WTC11 (cell line): ENCODE measurements at regions not wholly inside any gene's neighbourhood (a gene's known extent, or its start where the extent isn't known, plus 50 kb on each side); places are given as distances from the start of the nearest gene placed in this dataset.

Source experiments
- ATAC-seq: fragments of 200-7000 bp; cut with Tn5 transposase; 2 replicates; pipeline ENCODE4 v1.10.0; 2021; ENCODE audit warnings: mild to moderate bottlenecking, moderate library complexity
- CTCF ChIA-PET: fragments of 300-600 bp; sonication (Branson Sonifier 250); formaldehyde crosslinking; loops from one replicate; lab custom pipeline; 2021; ENCODE audit warnings: antibody characterized with exemption; lab: Charles Lee
- POLR2A ChIA-PET: fragments of 350-600 bp; sonication (Branson Sonifier 250); formaldehyde crosslinking; loops from one replicate; lab custom pipeline; 2021; ENCODE audit warnings: antibody characterized with exemption; lab: Charles Lee
- DNase-seq: peaks from one replicate; pipeline ENCODE4 v3.0.0; 2021; ENCODE audit warnings: low spot score
- H3K27ac Mint-ChIP-seq: 2 replicates; pipeline ENCODE4 v1.8.0; 2021; ENCODE audit warnings: mixed read lengths
- H3K27me3 Mint-ChIP-seq: 2 replicates; pipeline ENCODE4 v1.8.0; 2021; ENCODE audit warnings: low read depth, mild to moderate bottlenecking, moderate library complexity, mixed read lengths
- H3K36me3 Mint-ChIP-seq: 2 replicates; pipeline ENCODE4 v1.8.0; 2021; ENCODE audit warnings: mixed read lengths
- H3K4me1 Mint-ChIP-seq: 2 replicates; pipeline ENCODE4 v1.8.0; 2022; ENCODE audit warnings: mixed read lengths
- H3K4me3 Mint-ChIP-seq: 2 replicates; pipeline ENCODE4 v1.8.0; 2021; ENCODE audit warnings: mild to moderate bottlenecking, moderate library complexity, mixed read lengths
- H3K9me3 Mint-ChIP-seq: 2 replicates; pipeline ENCODE4 v1.8.0; 2021; ENCODE audit warnings: mixed read lengths
- ATF6 ChIP-seq: sonication (generic); formaldehyde crosslinking; IDR thresholded peaks from 2 replicates; pipeline ENCODE4 v1.8.1; 2023; ENCODE audit warnings: mild to moderate bottlenecking, missing genetic modification reagents
- CREB1 ChIP-seq: sonication (generic); formaldehyde crosslinking; IDR thresholded peaks from 2 replicates; pipeline ENCODE4 v1.8.0; 2023; ENCODE audit warnings: mild to moderate bottlenecking, missing genetic modification reagents
- E2F5 ChIP-seq: sonication (generic); formaldehyde crosslinking; IDR thresholded peaks from 2 replicates; pipeline ENCODE4 v1.8.1; 2022; ENCODE audit warnings: mild to moderate bottlenecking, moderate library complexity, missing genetic modification reagents
- GABPB1 ChIP-seq: sonication (generic); formaldehyde crosslinking; IDR thresholded peaks from 2 replicates; pipeline ENCODE4 v1.8.1; 2023; ENCODE audit warnings: mild to moderate bottlenecking, missing genetic modification reagents
- GRHL2 ChIP-seq: fragments of 250-450 bp; sonication (Bioruptor Pico); IDR thresholded peaks from 2 replicates; pipeline ENCODE4 v1.8.0; 2022; ENCODE audit warnings: mild to moderate bottlenecking, moderate library complexity; ENCODE audit not compliant: insufficient replicate concordance, severe bottlenecking
- GTF2I ChIP-seq: fragments of 250-450 bp; sonication (Bioruptor Pico); conservative IDR thresholded peaks from 2 replicates; pipeline ENCODE4 v1.4.0; 2021; ENCODE audit warnings: mild to moderate bottlenecking
- HMGA2 ChIP-seq: fragments of 250-450 bp; sonication (Bioruptor Pico); IDR thresholded peaks from 2 replicates; pipeline ENCODE4 v1.4.0; 2021; ENCODE audit warnings: mild to moderate bottlenecking, moderate library complexity
- MAX ChIP-seq: sonication (generic); formaldehyde crosslinking; IDR thresholded peaks from 2 replicates; pipeline ENCODE4 v1.8.0; 2022; ENCODE audit warnings: mild to moderate bottlenecking, missing genetic modification reagents
- SMAD3 ChIP-seq: sonication (generic); formaldehyde crosslinking; IDR thresholded peaks from 2 replicates; pipeline ENCODE4 v1.8.0; 2022; ENCODE audit warnings: missing genetic modification reagents, mild to moderate bottlenecking, borderline replicate concordance
- SMAD4 ChIP-seq: sonication (generic); formaldehyde crosslinking; IDR thresholded peaks from 2 replicates; pipeline ENCODE4 v1.8.0; 2022; ENCODE audit warnings: mild to moderate bottlenecking, missing genetic modification reagents
- TEAD1 ChIP-seq: sonication (generic); formaldehyde crosslinking; IDR thresholded peaks from 2 replicates; pipeline ENCODE4 v1.8.0; 2022; ENCODE audit warnings: mild to moderate bottlenecking, missing genetic modification reagents
- TEAD4 ChIP-seq: sonication (generic); formaldehyde crosslinking; IDR thresholded peaks from 2 replicates; pipeline ENCODE4 v1.8.0; 2022; ENCODE audit warnings: mild to moderate bottlenecking, missing genetic modification reagents
- ZBTB21 ChIP-seq: sonication (generic); formaldehyde crosslinking; IDR thresholded peaks from 2 replicates; pipeline ENCODE4 v1.8.1; 2023; ENCODE audit warnings: mild to moderate bottlenecking, missing genetic modification reagents, borderline replicate concordance
- ZNF138 ChIP-seq: sonication (generic); formaldehyde crosslinking; conservative IDR thresholded peaks from 2 replicates; pipeline ENCODE4 v1.8.1; 2022; ENCODE audit warnings: mild to moderate bottlenecking, moderate library complexity, missing genetic modification reagents
- ZNF232 ChIP-seq: sonication (generic); formaldehyde crosslinking; IDR thresholded peaks from 2 replicates; pipeline ENCODE4 v1.8.0; 2022; ENCODE audit warnings: mild to moderate bottlenecking, missing genetic modification reagents
- ZNF317 ChIP-seq: sonication (generic); formaldehyde crosslinking; IDR thresholded peaks from 2 replicates; pipeline ENCODE4 v1.8.1; 2023; ENCODE audit warnings: low read depth, mild to moderate bottlenecking, moderate library complexity, missing genetic modification reagents, borderline replicate concordance
- ZNF396 ChIP-seq: fragments of 250-450 bp; sonication (Bioruptor Pico); IDR thresholded peaks from 2 replicates; pipeline ENCODE4 v1.8.0; 2021; ENCODE audit warnings: mild to moderate bottlenecking, moderate library complexity, borderline replicate concordance
- ZNF532 ChIP-seq: fragments of 250-450 bp; sonication (Bioruptor Pico); IDR thresholded peaks from 2 replicates; pipeline ENCODE4 v1.9.0; 2021; ENCODE audit warnings: mild to moderate bottlenecking, borderline replicate concordance

- Mint-ChIP-seq H3K27me3 (no peaks in the 10 kb centered on the region), H3K4me1 (peaks cover 8% of the 10 kb centered on the region; the same call in 1 of the 2 replicates), H3K36me3 (no peaks in the 10 kb centered on the region), H3K27ac (no peak overlapping the region)
- no peak for DNase-seq
- CTCF ChIA-PET, result interaction anchor here (1.2 to 2.0 kb wide), 2 partner anchors 354 to 363 kb away, joined by 7 to 8 read pairs; no protein-coding TSS in a partner anchor
- TF ChIP-seq GABPB1 (CRISPR knock-in tag), result no peak
- no peak for TF ChIP-seq ZNF317 (CRISPR knock-in tag)
- TF ChIP-seq ZNF396, result no peak
- TF ChIP-seq SMAD3 (CRISPR knock-in tag), result no peak
- no peak for TF ChIP-seq HMGA2
- no peak for TF ChIP-seq E2F5
- TF ChIP-seq, all 79 proteins: peak for 0
- no peak overlapping the region for H3K4me3 Mint-ChIP-seq
- POLR2A ChIA-PET, result no interaction called here
- peaks cover 4% of the 10 kb centered on the region; the same call in 1 of the 2 replicates for H3K9me3 Mint-ChIP-seq
- ATAC-seq, result no peak
Observed at GRCh38 chr9:89956907-89957306, 352.1 kb downstream of the GADD45G start.

- POLR2A ChIA-PET, result no interaction called here
- Mint-ChIP-seq H3K27ac (no peak overlapping the region), H3K4me3 (no peak overlapping the region)
- no peak for DNase-seq
- CTCF ChIA-PET, result interaction anchor here (0.6 to 2.0 kb wide), 3 partner anchors 20 to 364 kb away, joined by 3 to 8 read pairs (median 7); no protein-coding TSS in a partner anchor
- TF ChIP-seq ZNF532 (CRISPR knock-in tag), result no peak
- TF ChIP-seq GRHL2 (CRISPR knock-in tag), result no peak
- no peak for TF ChIP-seq ZNF232 (CRISPR knock-in tag)
- no peak for TF ChIP-seq MAX (CRISPR knock-in tag)
- TF ChIP-seq ZNF138 (CRISPR knock-in tag), result no peak
- no peak for TF ChIP-seq TEAD1 (CRISPR knock-in tag)
- TF ChIP-seq CREB1 (CRISPR knock-in tag), result no peak
- no peak for TF ChIP-seq SMAD4 (CRISPR knock-in tag)
- TF ChIP-seq GTF2I (CRISPR knock-in tag), result no peak
- no peak for TF ChIP-seq ATF6 (CRISPR knock-in tag)
- TF ChIP-seq TEAD4, result no peak
- no peak for TF ChIP-seq ZBTB21 (CRISPR knock-in tag)
- TF ChIP-seq, all 79 proteins: peak for 0
- Mint-ChIP-seq H3K27me3 (no peaks in the 10 kb centered on the region), H3K36me3 (no peaks in the 10 kb centered on the region), H3K4me1 (0 out of 2 replicates have a peak, but pooled peaks cover 2% of the 10 kb centered on the region), H3K9me3 (peaks cover 3% of the 10 kb centered on the region; the same call in 1 of the 2 replicates)
- no peak for ATAC-seq
Observed at GRCh38 chr9:89958086-89958485, 353.3 kb downstream of the GADD45G start.
